GM19438 (cell line): ENCODE measurements at regions not wholly inside any gene's neighbourhood (a gene's known extent, or its start where the extent isn't known, plus 50 kb on each side); places are given as distances from the start of the nearest gene placed in this dataset.

Experiments
- ATAC-seq: cut with Tn5 transposase; IDR thresholded peaks from one replicate; pipeline ENCODE4 v1.9.1; 2021; ENCODE audit warnings: low read depth; ENCODE audit not compliant: unreplicated experiment

- no peak for ATAC-seq
These were observed 59.0 kb upstream of the AGTR2 start for GRCh38 chrX:116111497-116111896.

GRCh38 chrX:116111934-116112595 is 58.5 kb upstream of the AGTR2 start:
- peak; percentile 68 for ATAC-seq

DNA sequence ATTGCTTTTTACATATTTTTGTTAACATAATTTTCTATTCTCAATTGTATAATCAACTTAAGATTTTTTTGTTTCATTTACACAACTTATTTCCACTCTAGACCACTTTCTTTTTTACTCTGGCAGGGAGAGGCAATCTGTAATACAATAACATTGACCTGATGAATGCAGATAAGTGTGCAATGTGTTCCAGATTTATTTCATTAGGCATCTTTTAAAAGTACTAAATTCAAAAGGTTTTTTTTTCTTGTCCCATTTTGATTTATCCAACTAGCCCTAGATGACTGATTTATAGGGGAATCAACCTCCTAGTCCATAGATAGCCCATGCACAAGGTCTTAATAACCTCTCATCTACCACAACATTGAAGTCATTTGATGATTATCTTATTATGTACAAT is 55.5 kb upstream of the AGTR2 start:
- ATAC-seq = no peak
